Stimulated activated CD8-positive, alpha-beta memory T cell treated with anti-CD3 and anti-CD28 coated beads, Interleukin-15, amount 100 ng/mL, for 4 hours (primary cell): ENCODE measurements at regions not wholly inside any gene's neighbourhood (a gene's known extent, or its start where the extent isn't known, plus 50 kb on each side); places are given as distances from the start of the nearest gene placed in this dataset.
"Not testable (repeated sequence)": the region's sequence is repeated elsewhere in the genome, so short reads cannot be mapped to it uniquely, and the experiment has no call there.

ENCODE experiments used
- DNase-seq, 2 donors: peaks; one replicate each; pipeline ENCODE4 v3.0.0-alpha.2; 2020; ENCODE audit warnings: low read depth in 2 of 2

DNA sequence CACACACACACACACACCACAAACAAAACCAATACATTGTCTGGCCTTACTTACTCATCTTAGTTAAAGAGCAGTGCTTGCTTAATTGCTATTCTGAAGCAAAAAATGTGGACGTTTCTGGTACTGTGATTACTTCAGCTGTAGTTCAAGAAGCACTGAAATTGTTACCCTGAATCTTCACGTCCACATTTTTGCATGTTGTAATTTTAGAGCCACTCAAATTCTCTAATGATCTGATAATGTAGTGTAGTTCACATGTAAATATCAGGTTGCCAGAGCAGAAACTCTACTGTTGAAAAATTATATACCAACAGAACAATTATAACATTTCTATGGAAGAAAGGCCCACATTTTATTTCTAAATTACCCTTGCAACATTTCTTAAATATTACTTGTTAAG lies 1451.1 kb downstream of the GATA3 start:
- DNase-seq: no peak

DNA sequence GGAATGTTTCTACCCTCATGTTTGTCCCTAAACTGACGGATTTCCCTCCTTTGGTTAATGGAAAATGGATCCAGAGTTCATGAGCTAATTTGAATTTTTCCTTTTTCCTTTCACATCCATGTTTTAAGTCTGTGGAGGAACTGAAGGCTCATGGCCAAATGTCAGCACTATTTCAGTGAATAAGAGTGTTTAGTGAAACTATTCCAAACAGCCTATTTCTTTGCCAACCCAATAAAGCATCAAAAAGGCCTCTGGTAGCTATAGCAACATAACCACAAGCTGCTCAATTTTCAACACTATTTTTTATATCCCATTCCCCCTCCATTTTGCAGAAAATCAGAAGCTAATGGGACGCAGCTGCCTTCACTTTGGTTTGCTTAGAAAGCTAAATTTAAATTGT lies 1454.1 kb downstream of the GATA3 start:
- DNase-seq: no peak

DNA sequence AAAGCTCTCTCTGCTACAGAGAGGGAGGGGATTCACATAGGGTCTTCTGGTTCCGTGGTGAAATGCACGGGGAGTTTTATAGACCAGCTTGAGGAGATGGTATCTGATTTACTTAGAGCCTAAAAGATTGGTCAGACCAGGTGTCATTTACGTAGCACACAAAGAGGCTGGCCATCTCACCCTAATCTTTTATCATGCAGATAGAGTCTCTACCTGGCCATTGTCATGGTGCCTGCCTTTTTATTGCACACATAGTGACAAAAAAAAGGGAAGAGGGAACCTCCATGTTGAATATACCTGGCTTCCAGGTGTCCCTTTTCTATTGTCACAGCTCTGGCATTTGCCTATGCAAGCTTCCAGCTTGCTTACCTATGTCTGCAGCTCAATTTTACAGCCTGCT lies 1456.1 kb downstream of the GATA3 start:
- no peak for DNase-seq

DNA sequence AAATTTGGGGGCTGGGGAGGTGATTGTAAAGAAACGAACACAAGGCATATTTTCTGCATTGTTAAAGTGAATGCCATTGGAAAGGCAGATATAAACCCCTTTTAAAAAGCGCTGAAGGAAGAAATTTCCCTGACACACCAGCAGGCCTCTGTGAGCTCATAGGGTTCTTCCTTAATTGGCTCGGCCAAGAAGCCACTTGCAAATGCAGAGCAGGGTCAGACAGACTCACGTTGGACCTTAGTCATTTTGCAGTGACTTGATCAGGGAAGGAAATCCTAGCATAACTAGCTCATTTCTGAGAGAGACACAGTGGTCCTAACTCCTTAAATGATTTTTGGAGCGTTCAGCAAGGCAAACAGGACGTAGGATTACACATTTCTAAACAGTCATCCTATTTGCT lies 1461.4 kb downstream of the GATA3 start:
- no peak for DNase-seq

DNA sequence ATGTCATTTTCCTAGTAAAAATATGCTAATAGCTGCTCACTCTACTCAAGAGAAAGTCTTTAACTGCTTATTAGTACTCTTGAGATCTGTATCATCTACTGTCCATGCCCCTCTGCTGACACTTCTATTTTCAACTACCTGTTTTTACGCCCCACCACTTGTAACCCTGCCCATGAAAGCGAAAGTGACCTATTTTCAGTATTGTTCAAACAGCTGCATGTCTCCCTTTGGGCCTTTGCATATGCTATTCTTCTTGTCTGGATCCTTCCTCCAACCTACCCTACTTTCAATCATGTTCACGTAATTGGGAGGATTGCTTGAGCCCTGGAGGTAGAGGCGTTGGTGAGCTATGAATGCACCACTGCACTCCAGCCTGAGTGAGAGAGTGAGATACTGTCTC lies 1481.3 kb downstream of the GATA3 start:
- no peak for DNase-seq

DNA sequence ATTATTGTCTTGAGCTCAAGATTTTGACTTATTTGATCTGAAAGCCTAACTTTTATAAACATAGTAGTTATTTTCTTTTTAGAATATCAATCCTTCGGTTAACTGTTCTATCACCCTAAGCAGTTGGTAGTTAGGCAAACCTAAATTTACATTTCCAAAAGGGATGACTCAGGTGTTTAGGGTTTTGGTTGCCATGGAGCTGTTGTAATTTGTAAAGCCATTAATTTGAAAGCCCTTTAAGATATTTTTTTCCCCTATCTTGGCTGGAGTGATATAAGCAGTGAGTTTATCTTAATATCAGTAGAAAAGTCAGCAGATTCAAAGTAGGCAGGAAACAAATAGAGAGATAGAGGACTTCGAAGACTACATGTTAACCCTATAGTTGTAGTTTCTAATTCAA lies 1472.6 kb upstream of the CELF2 start:
- no peak for DNase-seq

DNA sequence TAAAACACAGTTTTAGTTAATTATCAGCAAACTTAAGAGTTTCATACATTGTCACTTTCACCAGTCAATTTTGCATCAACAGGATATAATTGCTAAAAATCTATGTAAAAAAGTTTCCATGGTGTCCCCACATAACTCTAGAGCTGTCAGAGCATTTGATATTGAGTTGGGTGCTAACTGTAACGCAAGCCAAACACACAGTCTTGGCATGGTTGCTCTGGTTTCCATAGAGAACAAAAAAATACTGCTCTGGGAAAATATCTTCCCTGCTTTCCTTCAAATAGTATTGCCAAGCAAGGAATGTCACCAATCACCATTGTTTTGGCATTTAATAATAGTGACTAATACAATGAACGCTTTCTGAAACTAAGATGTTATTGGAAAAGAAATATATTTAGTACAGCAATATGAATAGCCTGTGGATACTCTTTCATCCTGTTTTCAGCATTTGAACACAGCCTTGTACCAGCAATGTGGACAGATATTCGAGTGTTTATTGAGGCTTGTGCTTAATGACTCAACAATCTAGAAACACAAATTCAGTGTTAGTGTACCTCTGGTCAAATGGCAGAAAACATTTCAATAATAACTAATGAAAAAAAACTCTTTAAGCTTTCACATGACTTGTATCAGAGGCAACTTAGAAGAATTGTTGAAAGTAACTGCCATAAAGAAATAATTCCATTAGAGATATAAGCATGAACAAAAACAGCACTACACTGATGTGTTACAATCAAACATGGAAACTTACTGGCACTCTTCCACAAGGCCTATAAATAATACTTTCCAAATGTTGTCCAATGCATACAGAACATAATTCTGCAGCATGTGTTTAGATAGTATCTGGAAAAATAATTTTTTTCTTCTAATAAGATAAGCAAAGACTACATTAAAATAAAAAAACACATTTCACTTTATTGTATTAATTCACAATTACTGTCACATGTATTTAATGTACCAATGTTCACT lies 1469.5 kb upstream of the CELF2 start:
- no peak for DNase-seq

DNA sequence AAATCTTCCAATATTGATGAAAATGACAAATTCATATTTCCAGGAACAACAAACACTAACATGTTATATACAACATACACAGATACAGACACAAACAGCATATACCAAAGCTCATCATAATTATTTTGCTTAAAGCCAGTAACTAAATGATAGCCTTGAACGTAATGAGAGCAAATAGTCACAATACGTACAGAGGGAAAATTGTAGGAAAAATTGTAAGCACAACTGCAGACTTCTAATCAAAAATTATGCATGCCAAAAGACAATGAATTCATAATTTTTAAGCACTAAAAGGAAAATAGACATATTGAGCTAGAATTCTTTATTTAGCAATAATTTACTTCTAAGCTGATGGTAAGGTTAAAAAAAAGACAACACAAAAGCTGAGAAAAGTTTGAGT lies 1466.9 kb upstream of the CELF2 start:
- DNase-seq: no peak

DNA sequence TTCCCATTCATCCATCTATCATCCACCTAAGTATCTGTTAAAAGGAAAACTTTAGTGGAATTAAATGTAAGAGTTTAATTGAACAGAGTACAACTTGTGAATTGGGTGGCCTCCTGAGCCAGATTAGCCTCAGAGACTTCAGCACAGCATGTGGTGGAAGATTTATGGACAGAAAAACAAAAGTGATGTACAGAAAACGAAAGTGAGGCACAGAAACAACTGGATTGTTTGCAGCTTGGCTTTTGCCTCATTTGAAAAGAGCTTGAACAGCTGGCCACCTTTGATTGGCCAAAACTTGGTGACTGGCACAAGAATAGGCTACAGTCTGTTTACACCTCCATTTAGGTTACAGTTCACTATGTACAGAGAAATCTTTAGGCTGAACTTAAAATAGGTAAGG lies 1463.4 kb upstream of the CELF2 start:
- DNase-seq: no peak

DNA sequence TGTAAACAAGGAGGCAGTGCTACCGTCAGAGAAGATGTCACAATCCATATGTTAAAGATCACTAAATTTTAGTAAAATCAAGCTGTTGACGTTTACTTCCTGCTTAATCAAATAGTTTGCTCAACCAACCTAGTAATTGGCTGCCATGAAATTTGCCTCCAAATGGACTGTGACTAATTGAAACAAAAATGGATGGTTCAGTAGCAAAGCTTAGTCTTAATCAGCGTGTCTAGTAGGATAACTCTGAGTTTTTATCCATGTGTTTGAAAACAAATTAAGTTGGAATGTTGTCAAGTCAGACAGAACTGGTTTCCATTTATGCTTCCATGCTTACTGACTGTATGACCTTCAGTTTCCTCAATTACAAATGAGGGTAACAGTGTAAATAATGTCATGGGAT lies 1456.7 kb upstream of the CELF2 start:
- DNase-seq: no peak

DNA sequence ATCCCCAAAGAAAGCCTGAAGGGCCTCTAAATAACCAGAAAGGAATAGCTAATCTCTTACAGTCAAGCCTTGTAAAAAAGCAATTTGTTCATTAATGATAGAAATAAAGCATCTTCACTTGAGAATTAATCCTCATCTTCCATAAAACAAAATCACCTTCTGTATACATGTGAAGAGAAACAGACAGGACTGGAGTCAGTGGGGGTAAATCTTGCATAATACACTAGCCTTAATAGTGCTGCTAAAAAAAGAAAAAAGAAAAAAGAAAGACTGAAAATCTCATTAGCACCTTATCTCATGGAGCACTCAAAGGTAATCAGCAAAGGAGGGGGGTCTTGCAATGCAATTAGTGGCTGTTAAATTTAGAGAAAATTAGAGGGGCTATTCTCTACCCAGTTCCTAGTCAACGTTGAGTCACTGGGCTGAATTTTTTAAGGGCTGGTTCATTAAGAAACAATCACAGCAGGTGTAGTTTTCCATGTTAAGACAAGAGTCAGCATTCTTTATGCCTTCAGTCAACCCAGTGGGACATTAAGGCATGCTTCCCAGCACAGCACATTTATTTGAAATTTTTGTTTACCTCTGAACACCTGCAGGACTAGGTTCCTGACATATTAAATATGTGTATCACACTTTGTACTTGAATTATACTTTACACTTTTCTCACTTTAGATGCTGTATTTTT lies 1455.7 kb upstream of the CELF2 start:
- DNase-seq: no peak

DNA sequence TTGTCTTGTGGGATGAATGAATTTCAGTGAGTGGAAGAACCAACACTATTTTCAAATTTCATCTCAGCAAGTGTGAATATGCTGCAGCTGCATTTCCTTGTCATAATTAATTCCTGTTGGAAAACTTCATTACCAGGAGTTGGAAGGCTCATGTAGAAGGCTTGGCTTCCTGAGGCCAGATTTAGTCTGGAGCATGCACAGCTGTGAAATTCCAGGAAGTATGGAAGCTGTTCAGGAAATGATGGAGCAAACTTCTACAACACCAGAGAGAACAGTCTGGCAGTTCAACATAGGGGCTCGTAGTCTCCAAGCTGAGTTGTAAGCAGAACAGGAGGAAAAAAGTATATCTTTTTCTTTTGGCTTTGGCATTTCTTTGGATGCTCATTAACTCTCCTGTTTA lies 1439.9 kb upstream of the CELF2 start:
- DNase-seq: no peak

DNA sequence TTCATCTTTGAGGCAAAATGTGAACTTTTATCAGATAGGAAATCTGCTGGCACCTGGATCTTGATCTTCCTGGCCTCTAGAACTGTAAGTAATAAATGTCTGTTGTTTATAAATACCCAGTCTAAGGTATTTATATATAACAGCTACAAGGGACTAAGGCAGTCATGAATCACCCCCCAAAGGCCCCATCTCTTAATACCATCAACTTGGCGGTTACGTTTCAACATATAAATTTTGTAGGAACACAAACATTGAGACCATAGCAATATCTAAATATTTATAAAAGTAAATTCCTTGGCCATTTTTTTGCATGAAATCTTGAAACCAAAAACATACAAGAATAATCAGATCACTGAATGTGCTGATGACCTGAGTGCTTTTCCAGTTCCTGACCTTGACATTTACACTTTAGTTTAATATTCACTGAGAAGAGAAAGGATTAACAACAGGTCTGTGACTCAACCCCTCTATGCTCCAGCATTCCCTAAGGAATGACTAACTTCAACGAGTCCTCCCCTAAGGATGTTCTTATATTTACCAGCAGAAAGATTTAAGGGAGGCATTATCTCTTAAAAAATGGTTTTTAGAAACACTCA lies 1438.5 kb upstream of the CELF2 start:
- DNase-seq: no peak

DNA sequence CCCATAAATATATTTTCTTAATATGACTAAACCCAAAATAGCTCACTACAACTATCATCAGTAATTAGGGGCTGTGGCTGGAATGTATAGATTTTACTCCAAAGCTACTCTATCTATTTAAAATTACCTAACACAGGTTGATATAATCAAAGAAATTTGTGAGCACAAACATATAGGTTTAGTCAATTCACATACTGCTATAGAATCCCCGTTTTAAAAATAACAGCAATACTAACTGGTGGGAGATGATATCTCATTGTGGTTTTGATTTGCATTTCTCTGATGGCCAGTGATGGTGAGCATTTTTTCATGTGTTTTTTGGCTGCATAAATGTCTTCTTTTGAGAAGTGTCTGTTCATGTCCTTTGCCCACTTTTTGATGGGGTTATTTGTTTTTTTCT lies 1434.9 kb upstream of the CELF2 start:
- not testable (repeated sequence) for DNase-seq

DNA sequence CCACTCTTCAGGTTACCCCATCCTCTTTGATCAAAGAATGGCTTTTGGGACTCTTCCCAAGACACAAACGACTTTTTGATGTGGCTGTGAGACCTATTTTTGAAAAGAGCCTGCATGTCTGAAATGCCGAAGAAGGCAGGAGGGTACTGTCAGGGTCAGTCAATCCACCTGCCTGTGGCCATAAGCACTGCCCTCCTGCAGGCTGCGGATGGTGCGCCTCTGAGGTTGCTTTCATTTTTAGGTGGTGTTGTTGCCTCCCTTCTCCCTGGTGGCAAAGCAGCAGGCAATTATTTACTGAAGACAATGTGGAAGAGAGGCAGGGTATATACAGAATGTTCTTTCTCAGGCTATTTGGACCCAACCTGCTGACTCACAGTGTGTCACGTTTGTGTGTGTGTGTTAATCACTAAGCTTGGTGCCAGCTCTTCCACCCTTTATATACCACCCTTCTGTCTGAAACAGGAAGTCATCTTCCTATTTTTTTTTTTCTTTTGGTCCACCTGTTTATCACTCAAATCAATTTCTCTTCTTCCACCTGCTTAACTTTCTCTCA lies 1421.2 kb upstream of the CELF2 start:
- DNase-seq: no peak

DNA sequence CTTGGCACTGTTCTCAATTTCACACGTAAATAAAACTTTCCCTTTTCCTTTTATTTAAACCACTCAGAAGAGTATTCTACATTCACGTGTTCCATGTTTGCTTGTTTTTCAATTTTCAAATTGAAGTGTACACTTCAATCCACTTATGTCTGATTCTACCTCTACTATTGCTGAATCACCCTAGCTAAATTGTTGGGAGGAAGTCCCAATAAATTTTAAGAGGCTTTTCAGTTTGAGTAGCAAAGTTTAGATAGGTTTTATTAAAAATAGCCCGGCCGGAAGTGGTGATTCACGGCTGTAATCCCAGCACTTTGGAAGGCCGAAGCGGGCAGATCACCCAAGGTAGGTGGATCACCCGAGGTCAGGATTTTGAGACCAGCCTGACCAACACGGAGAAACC lies 1414.7 kb upstream of the CELF2 start:
- no peak for DNase-seq

DNA sequence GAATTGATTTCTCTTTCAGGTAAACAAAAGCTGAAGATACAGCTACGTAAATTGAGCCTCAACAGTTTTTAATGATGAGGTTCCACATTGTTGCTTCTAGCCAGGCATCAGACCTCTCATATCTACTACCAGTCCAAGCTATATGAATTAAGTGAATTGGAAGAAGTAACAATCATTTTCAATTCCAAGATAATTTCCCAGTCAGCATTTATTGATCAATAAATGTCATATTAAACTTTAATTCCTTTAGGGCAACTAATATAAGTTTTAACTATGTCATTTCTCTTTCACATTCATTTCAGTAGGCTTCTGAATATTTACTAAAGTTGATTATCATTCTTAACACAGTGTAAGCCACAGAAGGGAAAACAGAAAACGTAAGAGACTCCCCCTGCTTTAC lies 1413.7 kb upstream of the CELF2 start:
- DNase-seq: no peak

DNA sequence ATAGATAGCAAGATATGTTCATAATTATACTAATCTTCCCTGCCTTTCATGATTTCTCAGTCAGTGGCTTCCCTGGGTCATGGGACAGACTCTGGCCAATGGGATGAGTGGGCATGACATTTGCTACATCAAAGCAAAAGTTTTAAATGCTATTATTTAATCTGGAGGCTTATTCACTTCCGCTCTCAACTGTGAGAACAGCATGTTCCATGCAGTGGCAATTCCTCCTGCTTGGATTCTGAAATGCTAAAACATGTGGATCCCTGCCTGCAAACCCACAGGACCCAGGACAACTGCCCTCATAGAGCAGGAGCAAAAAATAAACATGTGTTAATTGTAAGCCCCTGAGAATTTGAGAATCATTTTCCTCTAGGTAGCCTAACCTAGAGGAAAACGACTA lies 1412.4 kb upstream of the CELF2 start:
- DNase-seq: no peak

DNA sequence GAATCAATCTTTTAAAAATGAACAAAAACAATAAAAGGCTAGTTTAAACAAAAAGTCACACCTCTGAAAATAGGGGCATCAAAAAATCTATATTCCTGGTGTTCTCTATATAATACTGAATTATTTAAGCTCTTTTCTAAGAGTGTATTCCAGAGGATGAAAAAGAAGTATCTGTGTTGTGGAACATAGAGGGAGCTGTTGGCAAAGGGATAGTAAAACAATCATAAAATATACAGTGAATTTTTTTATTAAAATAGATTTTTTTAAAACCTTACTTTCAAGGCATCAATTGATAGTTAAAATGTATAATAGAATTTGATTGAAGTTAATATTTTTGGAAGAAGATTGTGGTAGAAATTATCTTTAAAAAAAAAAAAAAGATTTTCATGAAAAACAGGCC lies 1409.1 kb upstream of the CELF2 start:
- DNase-seq: no peak

DNA sequence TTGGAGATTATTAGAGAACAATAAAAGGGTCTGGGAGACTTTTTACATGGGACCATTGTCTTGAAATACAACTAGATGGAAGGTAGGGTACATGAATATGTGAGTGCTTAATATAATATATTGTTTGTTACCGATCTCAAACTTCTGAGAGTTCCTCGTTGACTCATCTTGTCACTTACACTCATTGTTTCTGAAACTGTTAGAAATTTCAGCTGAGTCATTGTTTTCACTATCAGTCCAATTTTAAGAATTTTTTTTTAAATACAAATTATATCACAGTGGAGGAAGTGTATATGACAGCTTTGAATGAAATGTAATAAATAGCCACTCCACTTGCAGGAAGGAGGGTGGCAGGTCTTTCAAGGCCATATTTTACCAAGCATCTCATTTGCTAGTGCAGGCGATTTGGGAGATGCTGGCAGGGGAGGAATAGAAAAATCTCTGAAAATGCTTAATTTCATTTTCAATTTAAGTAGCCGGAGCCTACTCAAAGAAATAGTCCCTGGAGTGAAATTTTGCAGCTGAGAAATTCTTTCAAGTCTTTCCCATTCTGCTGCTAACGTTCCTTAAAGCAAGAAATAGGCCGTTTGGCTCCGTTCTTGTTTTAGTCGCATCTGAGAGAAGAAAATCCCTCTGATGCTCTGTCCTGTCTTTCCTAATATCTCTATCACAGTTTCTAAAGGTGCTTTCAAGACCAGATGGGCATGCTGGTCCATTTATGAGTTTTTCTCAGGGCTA lies 1404.2 kb upstream of the CELF2 start:
- DNase-seq: no peak

DNA sequence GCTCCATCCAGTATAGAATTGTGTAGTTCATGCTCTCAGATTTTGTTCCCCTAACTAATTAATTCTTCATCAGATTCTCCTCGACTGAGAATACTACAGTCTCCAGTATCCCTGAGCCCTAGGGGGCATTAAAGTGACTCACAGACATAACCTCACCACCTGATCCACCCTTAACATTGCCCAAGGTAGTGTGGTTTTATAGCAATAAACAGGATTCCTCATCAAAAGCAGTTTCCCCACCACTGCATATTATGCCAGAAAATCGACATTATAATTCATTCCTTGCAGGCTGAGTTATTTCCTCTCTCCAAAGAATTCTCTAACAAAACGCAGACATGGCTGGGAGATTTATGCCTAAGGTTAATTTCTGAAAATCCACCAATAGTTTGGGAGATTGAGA lies 1402.5 kb upstream of the CELF2 start:
- no peak for DNase-seq

DNA sequence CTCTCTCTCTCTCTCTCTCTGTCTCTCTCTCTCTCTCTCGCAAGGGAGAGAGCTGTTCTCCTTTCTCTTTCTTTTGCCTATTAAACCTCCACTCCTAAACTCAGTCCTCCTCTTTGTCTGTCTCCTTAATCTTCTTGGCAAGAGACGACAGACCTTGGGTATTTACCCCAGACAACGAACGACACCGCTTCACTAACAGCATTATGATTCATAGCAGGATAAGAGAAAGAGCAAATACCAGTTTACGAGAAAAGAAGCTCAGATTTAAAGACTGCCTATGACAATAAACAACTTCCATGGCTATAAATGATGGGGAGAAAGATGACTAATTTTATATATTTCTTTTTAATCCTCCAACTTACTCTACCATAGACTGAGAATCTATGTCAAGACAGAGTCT lies 1396.5 kb upstream of the CELF2 start:
- DNase-seq: no peak
